SK-N-SH (cell line): ENCODE measurements at regions not wholly inside any gene's neighbourhood (a gene's known extent, or its start where the extent isn't known, plus 50 kb on each side); places are given as distances from the start of the nearest gene placed in this dataset.

Experiments
- CTCF ChIA-PET: fragments of 300-600, 350-600 bp; formaldehyde crosslinking; extraction: SDS; loops from one replicate; lab custom pipeline; 2021; lab: Yijun Ruan, JAX
- POLR2A ChIA-PET: fragments of 350-600 bp; sonication (Branson Sonifier 250); formaldehyde crosslinking; extraction: SDS; loops from one replicate; lab custom pipeline; 2020; ENCODE audit warnings: antibody characterized with exemption, inconsistent platforms; lab: Yijun Ruan, JAX
- DNase-seq: peaks from one replicate; pipeline ENCODE4 v3.0.0; 2012
- H2AFZ ChIP-seq: fragments of 200-600 bp; sonication (generic); 2 replicates; pipeline ENCODE4 v1.8.1; 2016; ENCODE audit warnings: antibody characterized with exemption, mild to moderate bottlenecking, low read depth
- H3F3A ChIP-seq: fragments of 200-600 bp; sonication (generic); replicated peaks from 2 replicates; pipeline ENCODE3; 2016; ENCODE audit warnings: antibody characterized with exemption, mild to moderate bottlenecking; ENCODE audit not compliant: insufficient read depth
- H3K27ac ChIP-seq, 2 experiments: fragments of 200-500 bp in 1 of 2; fragments of 200-600 bp in 1 of 2; sonication (Bioruptor generic) in 1 of 2; sonication (generic), shearing (Covaris generic) in 1 of 2; 2 replicates each; pipeline versions ENCODE4 v1.5.1 to v1.6.1; 2014 to 2016; ENCODE audit warnings: low read depth in 2 of 2, inconsistent platforms in 1 of 2, low read length in 1 of 2, mild to moderate bottlenecking in 1 of 2, mixed read lengths in 1 of 2
- H3K27me3 ChIP-seq: fragments of 200-600 bp; sonication (generic), shearing (Covaris generic); 2 replicates; pipeline ENCODE4 v1.6.1; 2016; ENCODE audit warnings: mixed run types; ENCODE audit not compliant: insufficient read depth
- H3K36me3 ChIP-seq, 2 experiments: fragments of 200-500 bp in 1 of 2; fragments of 200-600 bp in 1 of 2; sonication (Bioruptor generic) in 1 of 2; sonication (generic) in 1 of 2; replicated peaks in 1 of 2; 2 replicates each; pipeline versions ENCODE3 to v1.5.1; 2014 to 2016; ENCODE audit warnings: low read length in 1 of 2, mild to moderate bottlenecking in 1 of 2; ENCODE audit not compliant: insufficient read depth in 2 of 2, control insufficient read depth in 1 of 2
- H3K4me1 ChIP-seq, 2 experiments: fragments of 200-500 bp in 1 of 2; fragments of 200-600 bp in 1 of 2; sonication (Bioruptor generic) in 1 of 2; sonication (generic), shearing (Covaris generic) in 1 of 2; 2 replicates each; pipeline versions ENCODE4 v1.5.1 to v1.6.1; 2014 to 2016; ENCODE audit warnings: low read depth in 1 of 2, low read length in 1 of 2, mixed run types in 1 of 2; ENCODE audit not compliant: insufficient read depth in 2 of 2, control insufficient read depth in 1 of 2
- H3K4me2 ChIP-seq: fragments of 200-600 bp; sonication (generic), shearing (Covaris generic); 2 replicates; pipeline ENCODE4 v1.6.1; 2017; ENCODE audit warnings: mixed run types
- H3K4me3 ChIP-seq, 2 experiments: fragments of 200-500 bp in 1 of 2; fragments of 200-600 bp in 1 of 2; sonication (Bioruptor generic) in 1 of 2; sonication (generic), shearing (Covaris generic) in 1 of 2; 2 replicates each; pipeline versions ENCODE4 v1.5.1 to v1.8.1; 2014 to 2016; ENCODE audit warnings: low read depth in 2 of 2, inconsistent platforms in 1 of 2, low read length in 1 of 2, mild to moderate bottlenecking in 1 of 2, mixed read lengths in 1 of 2, moderate library complexity in 1 of 2
- H3K79me2 ChIP-seq: fragments of 200-600 bp; sonication (generic); 2 replicates; pipeline ENCODE4 v1.8.1; 2017; ENCODE audit warnings: mild to moderate bottlenecking; ENCODE audit not compliant: insufficient read depth
- H3K9ac ChIP-seq: fragments of 200-600 bp; sonication (generic); 2 replicates; pipeline ENCODE4 v1.6.1; 2017; ENCODE audit warnings: mixed run types
- H3K9me2 ChIP-seq: fragments of 200-600 bp; sonication (generic); 2 replicates; pipeline ENCODE4 v1.6.1; 2017; ENCODE audit warnings: mixed run types
- H3K9me3 ChIP-seq: fragments of 200-600 bp; sonication (generic); 2 replicates; pipeline ENCODE4 v1.6.1; 2017; ENCODE audit warnings: mixed run types, mild to moderate bottlenecking, moderate library complexity
- H4K20me1 ChIP-seq: fragments of 200-600 bp; sonication (generic); 2 replicates; pipeline ENCODE4 v1.6.1; 2017; ENCODE audit warnings: mild to moderate bottlenecking, mixed run types; ENCODE audit not compliant: insufficient read depth
- NRF1 ChIP-seq: IDR thresholded peaks from 2 replicates; pipeline ENCODE4 v1.6.1; 2012; ENCODE audit warnings: low read depth, mild to moderate bottlenecking, low read length
- POLR2AphosphoS5 ChIP-seq: IDR thresholded peaks from 2 replicates; pipeline ENCODE4 v1.6.1; 2012; ENCODE audit warnings: low read depth, low read length
- RFX5 ChIP-seq: IDR thresholded peaks from 2 replicates; pipeline ENCODE4 v1.6.1; 2012; ENCODE audit warnings: mild to moderate bottlenecking, improper control_type of control experiment, low read length
- WGBS: methylation state at CpG from one replicate; pipeline ENCODE4 v1.1.6; 2017; ENCODE audit warnings: low lambda C conversion rate; 5-methylcytosine and 5-hydroxymethylcytosine counted together
- TF ChIP-seq, protein P1 (sequence below): fragments of 150-350 bp; IDR thresholded peaks from 2 replicates; pipeline ENCODE4 v1.6.1; 2017; ENCODE audit warnings: antibody characterized with exemption, low read length, low read depth, borderline replicate concordance
- TF ChIP-seq, protein P2 (sequence below): IDR thresholded peaks from 2 replicates; pipeline ENCODE4 v1.6.1; 2012; ENCODE audit warnings: mild to moderate bottlenecking, low read depth, low read length, moderate library complexity
- TF ChIP-seq, protein P3 (sequence below): IDR thresholded peaks from 2 replicates; pipeline ENCODE4 v1.4.0; 2012; ENCODE audit warnings: low read depth
- TF ChIP-seq, protein P4 (sequence below): IDR thresholded peaks from 2 replicates; pipeline ENCODE4; 2012
- TF ChIP-seq, protein P5 (sequence below): fragments of 150-350 bp; IDR thresholded peaks from 2 replicates; pipeline ENCODE4 v1.6.1; 2016; ENCODE audit warnings: mild to moderate bottlenecking, low read depth, low read length
- TF ChIP-seq, protein P6 (sequence below): fragments of 200-600 bp; sonication (generic); IDR thresholded peaks from 2 replicates; pipeline ENCODE4 v1.6.1; 2017; ENCODE audit warnings: antibody characterized with exemption, mild to moderate bottlenecking, moderate library complexity

DNA sequence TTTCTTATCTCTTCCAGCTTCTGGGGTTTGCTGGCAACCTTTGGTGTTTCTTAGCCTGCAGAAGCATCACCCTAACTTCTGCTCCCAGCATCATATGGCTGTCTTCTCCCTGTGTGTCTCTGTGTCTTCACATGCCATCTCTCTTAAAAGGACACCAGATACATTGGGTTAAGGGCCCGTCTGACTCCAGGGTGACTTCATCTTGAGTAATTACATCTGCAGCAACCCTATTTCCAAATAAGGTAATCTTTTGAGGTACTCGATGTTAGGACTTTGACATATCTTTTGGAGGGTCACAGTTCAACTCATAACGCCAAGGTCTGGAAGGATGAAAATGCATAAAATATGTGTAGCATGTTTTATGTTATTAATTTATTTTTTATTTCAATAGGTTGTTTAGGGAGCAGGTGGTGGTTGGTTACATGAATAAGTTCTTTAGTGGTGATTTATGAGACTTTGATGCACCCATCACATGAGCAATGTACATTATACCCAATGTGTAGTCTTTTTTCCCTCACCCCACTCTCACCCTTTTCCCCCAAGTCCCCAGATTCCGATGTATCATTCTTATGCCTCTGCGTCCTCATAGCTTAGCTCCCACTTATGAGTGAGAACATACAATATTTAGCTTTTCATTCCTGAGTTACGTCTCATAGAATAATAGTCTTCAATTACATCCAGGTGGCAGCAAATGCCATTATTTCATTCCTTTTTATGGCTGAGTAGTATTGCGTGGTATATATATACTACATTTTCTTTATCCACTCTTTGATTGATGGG lies 131.1 kb downstream of the TBXT start:
- TF ChIP-seq, protein P1, sequence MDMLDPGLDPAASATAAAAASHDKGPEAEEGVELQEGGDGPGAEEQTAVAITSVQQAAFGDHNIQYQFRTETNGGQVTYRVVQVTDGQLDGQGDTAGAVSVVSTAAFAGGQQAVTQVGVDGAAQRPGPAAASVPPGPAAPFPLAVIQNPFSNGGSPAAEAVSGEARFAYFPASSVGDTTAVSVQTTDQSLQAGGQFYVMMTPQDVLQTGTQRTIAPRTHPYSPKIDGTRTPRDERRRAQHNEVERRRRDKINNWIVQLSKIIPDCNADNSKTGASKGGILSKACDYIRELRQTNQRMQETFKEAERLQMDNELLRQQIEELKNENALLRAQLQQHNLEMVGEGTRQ: no peak
- no peak for TF ChIP-seq NRF1
- TF ChIP-seq, protein P2, sequence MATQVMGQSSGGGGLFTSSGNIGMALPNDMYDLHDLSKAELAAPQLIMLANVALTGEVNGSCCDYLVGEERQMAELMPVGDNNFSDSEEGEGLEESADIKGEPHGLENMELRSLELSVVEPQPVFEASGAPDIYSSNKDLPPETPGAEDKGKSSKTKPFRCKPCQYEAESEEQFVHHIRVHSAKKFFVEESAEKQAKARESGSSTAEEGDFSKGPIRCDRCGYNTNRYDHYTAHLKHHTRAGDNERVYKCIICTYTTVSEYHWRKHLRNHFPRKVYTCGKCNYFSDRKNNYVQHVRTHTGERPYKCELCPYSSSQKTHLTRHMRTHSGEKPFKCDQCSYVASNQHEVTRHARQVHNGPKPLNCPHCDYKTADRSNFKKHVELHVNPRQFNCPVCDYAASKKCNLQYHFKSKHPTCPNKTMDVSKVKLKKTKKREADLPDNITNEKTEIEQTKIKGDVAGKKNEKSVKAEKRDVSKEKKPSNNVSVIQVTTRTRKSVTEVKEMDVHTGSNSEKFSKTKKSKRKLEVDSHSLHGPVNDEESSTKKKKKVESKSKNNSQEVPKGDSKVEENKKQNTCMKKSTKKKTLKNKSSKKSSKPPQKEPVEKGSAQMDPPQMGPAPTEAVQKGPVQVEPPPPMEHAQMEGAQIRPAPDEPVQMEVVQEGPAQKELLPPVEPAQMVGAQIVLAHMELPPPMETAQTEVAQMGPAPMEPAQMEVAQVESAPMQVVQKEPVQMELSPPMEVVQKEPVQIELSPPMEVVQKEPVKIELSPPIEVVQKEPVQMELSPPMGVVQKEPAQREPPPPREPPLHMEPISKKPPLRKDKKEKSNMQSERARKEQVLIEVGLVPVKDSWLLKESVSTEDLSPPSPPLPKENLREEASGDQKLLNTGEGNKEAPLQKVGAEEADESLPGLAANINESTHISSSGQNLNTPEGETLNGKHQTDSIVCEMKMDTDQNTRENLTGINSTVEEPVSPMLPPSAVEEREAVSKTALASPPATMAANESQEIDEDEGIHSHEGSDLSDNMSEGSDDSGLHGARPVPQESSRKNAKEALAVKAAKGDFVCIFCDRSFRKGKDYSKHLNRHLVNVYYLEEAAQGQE: no peak
- TF ChIP-seq, protein P3, sequence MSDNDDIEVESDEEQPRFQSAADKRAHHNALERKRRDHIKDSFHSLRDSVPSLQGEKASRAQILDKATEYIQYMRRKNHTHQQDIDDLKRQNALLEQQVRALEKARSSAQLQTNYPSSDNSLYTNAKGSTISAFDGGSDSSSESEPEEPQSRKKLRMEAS: no peak
- Histone ChIP-seq H3K9me3 (no peaks in the 10 kb centered on the region), H4K20me1 (no peaks in the 10 kb centered on the region), H3K4me3 (no peak overlapping the region), H3K4me1 (no peaks in the 10 kb centered on the region; a peak in 1 of 4 replicates), H3K27ac (no peak overlapping the region), H3K9me2 (no peaks in the 10 kb centered on the region), H3K4me2 (no peak overlapping the region), H3K79me2 (no peaks in the 10 kb centered on the region), H3K9ac (no peak overlapping the region), H3F3A (no peaks in the 10 kb centered on the region), H2AFZ (no peak overlapping the region), H3K36me3 (no peaks in the 10 kb centered on the region), H3K27me3 (no peaks in the 10 kb centered on the region)
- WGBS: 30% methylated on average over 7 of the region's 7 CpGs
- POLR2A ChIA-PET: no interaction called here
- DNase-seq: no peak
- CTCF ChIA-PET: no interaction called here

DNA sequence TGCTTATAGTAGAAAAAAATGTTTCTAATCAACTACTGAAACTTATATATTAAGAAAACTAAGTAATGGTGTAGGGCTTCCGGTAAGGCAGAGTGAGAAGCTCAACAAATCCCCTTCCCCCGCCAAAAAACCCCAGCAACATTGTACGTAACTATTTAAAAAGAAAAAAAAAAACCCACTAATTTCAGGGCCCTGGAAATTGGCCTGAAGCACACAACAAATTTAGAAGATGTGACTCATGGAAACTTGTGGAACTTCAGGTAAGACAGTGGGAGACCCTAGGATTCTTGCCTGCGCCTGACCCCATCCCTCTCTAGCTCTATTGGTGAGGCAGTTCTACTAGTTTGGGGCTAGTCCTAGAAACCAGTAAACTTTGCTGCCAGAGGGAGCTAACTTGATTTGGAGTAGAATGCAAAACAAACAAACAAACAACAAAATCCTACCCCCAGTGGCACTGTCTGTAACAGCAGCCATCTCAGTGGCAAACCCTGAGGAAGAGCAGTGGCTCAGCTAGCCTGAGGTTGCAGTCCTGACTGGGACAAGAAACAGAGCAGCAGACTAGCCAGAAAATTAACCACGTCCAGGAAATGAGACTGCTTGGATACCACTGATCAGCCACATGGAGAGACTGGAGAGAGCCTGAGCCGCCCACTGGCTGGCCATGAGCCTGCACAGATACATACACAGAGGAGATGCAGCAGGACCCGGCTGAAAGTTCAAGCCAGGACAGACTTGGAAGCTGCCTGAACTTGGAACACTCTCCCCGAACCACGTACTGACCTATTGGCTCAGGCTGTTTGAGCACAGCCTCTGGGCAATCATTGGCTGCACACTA lies 135.1 kb downstream of the TBXT start:
- TF ChIP-seq, protein P4, sequence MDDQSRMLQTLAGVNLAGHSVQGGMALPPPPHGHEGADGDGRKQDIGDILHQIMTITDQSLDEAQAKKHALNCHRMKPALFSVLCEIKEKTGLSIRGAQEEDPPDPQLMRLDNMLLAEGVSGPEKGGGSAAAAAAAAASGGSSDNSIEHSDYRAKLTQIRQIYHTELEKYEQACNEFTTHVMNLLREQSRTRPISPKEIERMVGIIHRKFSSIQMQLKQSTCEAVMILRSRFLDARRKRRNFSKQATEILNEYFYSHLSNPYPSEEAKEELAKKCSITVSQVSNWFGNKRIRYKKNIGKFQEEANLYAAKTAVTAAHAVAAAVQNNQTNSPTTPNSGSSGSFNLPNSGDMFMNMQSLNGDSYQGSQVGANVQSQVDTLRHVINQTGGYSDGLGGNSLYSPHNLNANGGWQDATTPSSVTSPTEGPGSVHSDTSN: no peak
- no peak for TF ChIP-seq POLR2AphosphoS5
- TF ChIP-seq, protein P5, sequence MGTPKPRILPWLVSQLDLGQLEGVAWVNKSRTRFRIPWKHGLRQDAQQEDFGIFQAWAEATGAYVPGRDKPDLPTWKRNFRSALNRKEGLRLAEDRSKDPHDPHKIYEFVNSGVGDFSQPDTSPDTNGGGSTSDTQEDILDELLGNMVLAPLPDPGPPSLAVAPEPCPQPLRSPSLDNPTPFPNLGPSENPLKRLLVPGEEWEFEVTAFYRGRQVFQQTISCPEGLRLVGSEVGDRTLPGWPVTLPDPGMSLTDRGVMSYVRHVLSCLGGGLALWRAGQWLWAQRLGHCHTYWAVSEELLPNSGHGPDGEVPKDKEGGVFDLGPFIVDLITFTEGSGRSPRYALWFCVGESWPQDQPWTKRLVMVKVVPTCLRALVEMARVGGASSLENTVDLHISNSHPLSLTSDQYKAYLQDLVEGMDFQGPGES: no peak
- TF ChIP-seq, protein P1: no peak
- TF ChIP-seq, protein P6, sequence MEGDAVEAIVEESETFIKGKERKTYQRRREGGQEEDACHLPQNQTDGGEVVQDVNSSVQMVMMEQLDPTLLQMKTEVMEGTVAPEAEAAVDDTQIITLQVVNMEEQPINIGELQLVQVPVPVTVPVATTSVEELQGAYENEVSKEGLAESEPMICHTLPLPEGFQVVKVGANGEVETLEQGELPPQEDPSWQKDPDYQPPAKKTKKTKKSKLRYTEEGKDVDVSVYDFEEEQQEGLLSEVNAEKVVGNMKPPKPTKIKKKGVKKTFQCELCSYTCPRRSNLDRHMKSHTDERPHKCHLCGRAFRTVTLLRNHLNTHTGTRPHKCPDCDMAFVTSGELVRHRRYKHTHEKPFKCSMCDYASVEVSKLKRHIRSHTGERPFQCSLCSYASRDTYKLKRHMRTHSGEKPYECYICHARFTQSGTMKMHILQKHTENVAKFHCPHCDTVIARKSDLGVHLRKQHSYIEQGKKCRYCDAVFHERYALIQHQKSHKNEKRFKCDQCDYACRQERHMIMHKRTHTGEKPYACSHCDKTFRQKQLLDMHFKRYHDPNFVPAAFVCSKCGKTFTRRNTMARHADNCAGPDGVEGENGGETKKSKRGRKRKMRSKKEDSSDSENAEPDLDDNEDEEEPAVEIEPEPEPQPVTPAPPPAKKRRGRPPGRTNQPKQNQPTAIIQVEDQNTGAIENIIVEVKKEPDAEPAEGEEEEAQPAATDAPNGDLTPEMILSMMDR: no peak
- no peak for TF ChIP-seq RFX5
- Histone ChIP-seq H3K9me3 (no peaks in the 10 kb centered on the region), H3K4me1 (peaks cover 0 to 6% of the 10 kb centered on the region in 2 experiments; a peak in 1 of 4 replicates), H4K20me1 (no peaks in the 10 kb centered on the region), H3K4me2 (no peak overlapping the region), H3K9ac (no peak overlapping the region), H3K27me3 (no peaks in the 10 kb centered on the region), H3K9me2 (no peaks in the 10 kb centered on the region), H3K27ac (no peak overlapping the region), H3K4me3 (no peak overlapping the region), H3F3A (no peaks in the 10 kb centered on the region), H2AFZ (no peak overlapping the region), H3K36me3 (no peaks in the 10 kb centered on the region), H3K79me2 (no peaks in the 10 kb centered on the region)
- DNase-seq: peak; percentile 30
- 38% methylated on average over 7 of the region's 9 CpGs for WGBS
- ChIA-PET POLR2A (no interaction called here), CTCF (interaction anchor here (0.8 to 2.1 kb wide), 10 partner anchors 9 to 147 kb away, joined by 3 to 8 read pairs (median 4); no protein-coding TSS in a partner anchor)
